ENCODE measurements at regions not wholly inside any gene's neighbourhood (a gene's known extent, or its start where the extent isn't known, plus 50 kb on each side); places are given as distances from the start of the nearest gene placed in this dataset.

- Histone ChIP-seq H2AFZ (ENCODE audit: low read depth, low read length, poor library complexity, severe bottlenecking) (no peak overlapping the region), H3K79me2 (ENCODE audit: insufficient read depth, low read length) (no peaks in the 10 kb centered on the region), H3K36me3 (ENCODE audit: control insufficient read depth in 1 of 2, insufficient read depth in 2 of 2, low read length in 2 of 2) (no peaks in the 10 kb centered on the region), H4K20me1 (ENCODE audit: insufficient read depth) (no peaks in the 10 kb centered on the region), H3K4me3 (replicated peaks in 1 of 2; ENCODE audit: low read depth in 1 of 2, low read length in 2 of 2) (no peak overlapping the region), H3K27ac (ENCODE audit: low read depth, low read length) (no peak overlapping the region), H3K9ac (ENCODE audit: low read length) (no peak overlapping the region), H3K4me2 (ENCODE audit: low read length) (no peak overlapping the region), H3K9me3 (ENCODE audit: control insufficient read depth in 1 of 2, insufficient read depth in 1 of 2, low read depth in 1 of 2, low read length in 2 of 2) (no peaks in the 10 kb centered on the region), H3K27me3 (ENCODE audit: insufficient read depth, low read length) (no peaks in the 10 kb centered on the region), H3K9me2 (ENCODE audit: insufficient read depth) (no peaks in the 10 kb centered on the region), H3K4me1 (ENCODE audit: control insufficient read depth in 1 of 2, insufficient read depth in 2 of 2, low read length in 2 of 2) (peaks cover 8 to 9% of the 10 kb centered on the region in 2 experiments; a peak in 2 of 4 replicates)
- intact Hi-C loops (cut with micrococcal nuclease): no loop called here
- TF ChIP-seq TCF7L2 (IDR thresholded peaks at IDR 0.05; ENCODE audit: borderline replicate concordance, extremely low read depth, insufficient read depth, insufficient read length) (peak; percentile 64), RAD21 (IDR thresholded peaks at IDR 0.05; ENCODE audit: low read depth) (no peak), ATF3 (IDR thresholded peaks at IDR 0.05) (0 out of 2 replicates have a peak, but pooled peaks have one; percentile 8), YY1 (IDR thresholded peaks at IDR 0.05; ENCODE audit: extremely low read depth, insufficient replicate concordance, low read depth, low read length) (no peak), SRF (IDR thresholded peaks at IDR 0.05; ENCODE audit: low read depth) (no peak), ELF1 (IDR thresholded peaks at IDR 0.05; ENCODE audit: borderline replicate concordance, low read depth) (no peak), SP1 (IDR thresholded peaks at IDR 0.05; ENCODE audit: low read depth) (0 out of 2 replicates have a peak, but pooled peaks have one; percentile 9), SIN3A (IDR thresholded peaks at IDR 0.05; ENCODE audit: low read depth) (no peak), CEBPB (IDR thresholded peaks at IDR 0.05; ENCODE audit: low read depth) (peak; percentile 57), POLR2AphosphoS5 (IDR thresholded peaks at IDR 0.05; ENCODE audit: low read depth, low read length) (no peak), MAX (IDR thresholded peaks at IDR 0.05) (no peak)
- DNase-seq (ENCODE audit: low read depth, low spot score) (peak; percentile 13), ATAC-seq (no peak; the same call in 1 of the 2 replicates)
- ChIA-PET POLR2A (no interaction called here), RAD21 (ENCODE audit: low non-redundant PET in 1 of 2, low total read pairs in 2 of 2, uncharacterized antibody in 2 of 2, unreplicated experiment in 2 of 2) (no interaction called here), CTCF (no interaction called here)
- BruUV-seq (replicated peaks): no TSS peak
Measured at GRCh38 chr7:17130281-17131059, 168.0 kb upstream of the AHR start.

All from HCT116 (cell line).